Upper lobe of left lung (tissue), 6 donors: ENCODE measurements at regions not wholly inside any gene's neighbourhood (a gene's known extent, or its start where the extent isn't known, plus 50 kb on each side); places are given as distances from the start of the nearest gene placed in this dataset.

ENCODE experiments used
- ATAC-seq, 2 donors: fragments of 200-7000 bp; cut with Tn5 transposase; one replicate each; pipeline ENCODE4 v1.9.1; 2022; ENCODE audit warnings: mild to moderate bottlenecking in 2 of 2, moderate library complexity in 2 of 2; ENCODE audit not compliant: low FRiP score in 2 of 2
- DNase-seq, 2 donors: peaks; one replicate each; pipeline ENCODE4 v3.0.0-alpha.2; 2019 to 2020
- H3K27ac ChIP-seq, 4 donors: fragments of 200-600 bp; sonication (generic); one replicate each; pipeline ENCODE4 v1.5.1; 2016 to 2019
- H3K27me3 ChIP-seq, 4 donors: fragments of 200-600 bp; sonication (generic); one replicate each; pipeline ENCODE4 v1.5.1; 2017 to 2019
- H3K36me3 ChIP-seq, 4 donors: fragments of 200-600 bp; sonication (generic); one replicate each; pipeline ENCODE4 v1.5.1; 2016 to 2019
- H3K4me1 ChIP-seq, 4 donors: fragments of 200-600 bp; sonication (generic); one replicate each; pipeline ENCODE4 v1.5.1; 2018 to 2019
- H3K4me3 ChIP-seq, 4 donors: fragments of 200-600 bp; sonication (generic); one replicate each; pipeline ENCODE4 v1.5.1; 2017 to 2019; ENCODE audit warnings: mild to moderate bottlenecking in 2 of 4, moderate library complexity in 1 of 4
- H3K9me3 ChIP-seq, 4 donors: fragments of 200-600 bp; sonication (generic); one replicate each; pipeline ENCODE4 v1.5.1; 2018 to 2019
- CTCF ChIP-seq, 6 experiments: fragments of 450-650 bp in 4 of 6; fragments of 200-600 bp in 2 of 6; sonication (generic) in 2 of 6; IDR thresholded peaks; one replicate each; pipeline ENCODE4 v1.5.1; 2016 to 2019; ENCODE audit warnings: antibody characterized with exemption in 6 of 6
- EP300 ChIP-seq, 4 donors: sonication (generic); formaldehyde crosslinking; IDR thresholded peaks; one replicate each; pipeline ENCODE4 v1.5.1; 2017; ENCODE audit warnings: antibody characterized with exemption in 4 of 4, control low read depth in 2 of 4
- POLR2A ChIP-seq, 4 donors: fragments of 450-650 bp; IDR thresholded peaks; one replicate each; pipeline ENCODE4 v1.5.1; 2016 to 2017; ENCODE audit warnings: antibody characterized with exemption in 4 of 4, mild to moderate bottlenecking in 2 of 4
- POLR2AphosphoS5 ChIP-seq, 2 donors: sonication (generic); formaldehyde crosslinking; IDR thresholded peaks; one replicate each; pipeline ENCODE4 v1.5.1; 2017; ENCODE audit warnings: antibody characterized with exemption in 2 of 2
- WGBS, 2 donors: methylation state at CpG; one replicate each; pipeline ENCODE4 v1.1.5; 2017 to 2018; 5-methylcytosine and 5-hydroxymethylcytosine counted together
- donor health status: DM: no; HTN: no; CAD: no; lungs with moderate emphysema.
- donor health status: DM: no; HTN: yes; CAD: no; lungs with severe emphysema.

GRCh38 chr15:94028121-94028520 lies 203.2 kb upstream of the MCTP2 start:
- no peaks in the 10 kb centered on the region for H3K9me3 ChIP-seq
- TF ChIP-seq POLR2AphosphoS5 (IDR thresholded peaks at IDR 0.05): no peak
- no peak for TF ChIP-seq POLR2A (IDR thresholded peaks at IDR 0.05)
- TF ChIP-seq EP300 (IDR thresholded peaks at IDR 0.05): no peak
- TF ChIP-seq CTCF (IDR thresholded peaks at IDR 0.05): no peak
- WGBS, 2 donors: 83 to 84% methylated on average over 3 of the region's 3 CpGs
- no peak overlapping the region for H3K27ac ChIP-seq
- H3K4me1 ChIP-seq: no peaks in the 10 kb centered on the region
- DNase-seq: no peak
- no peaks in the 10 kb centered on the region for H3K36me3 ChIP-seq
- no peak overlapping the region for H3K4me3 ChIP-seq
- no peak for ATAC-seq
- H3K27me3 ChIP-seq: no peaks in the 10 kb centered on the region

- no peaks in the 10 kb centered on the region for H3K36me3 ChIP-seq
- WGBS, 2 donors: 68 to 69% methylated on average over 1 of the region's 1 CpG
- no peak overlapping the region for H3K4me3 ChIP-seq
- H3K27me3 ChIP-seq: no peaks in the 10 kb centered on the region
- DNase-seq (no peak), ATAC-seq (no peak)
- H3K4me1 ChIP-seq: no peaks in the 10 kb centered on the region
- no peaks in the 10 kb centered on the region for H3K9me3 ChIP-seq
- no peak for TF ChIP-seq POLR2A (IDR thresholded peaks at IDR 0.05)
- TF ChIP-seq EP300 (IDR thresholded peaks at IDR 0.05): no peak
- TF ChIP-seq CTCF (IDR thresholded peaks at IDR 0.05): no peak
- no peak for TF ChIP-seq POLR2AphosphoS5 (IDR thresholded peaks at IDR 0.05)
- no peak overlapping the region for H3K27ac ChIP-seq
These were observed 203.8 kb upstream of the MCTP2 start for GRCh38 chr15:94027581-94027980.

- DNase-seq (no peak), ATAC-seq (peak in 1 of 2 donors; percentile 69)
- Histone ChIP-seq H3K9me3 (no peaks in the 10 kb centered on the region), H3K4me3 (no peak overlapping the region), H3K27me3 (no peaks in the 10 kb centered on the region), H3K4me1 (no peaks in the 10 kb centered on the region), H3K36me3 (no peaks in the 10 kb centered on the region), H3K27ac (no peak overlapping the region)
- TF ChIP-seq EP300 (IDR thresholded peaks at IDR 0.05) (no peak), CTCF (IDR thresholded peaks at IDR 0.05) (no peak), POLR2A (IDR thresholded peaks at IDR 0.05) (no peak), POLR2AphosphoS5 (IDR thresholded peaks at IDR 0.05) (no peak)
- WGBS, 2 donors: 77 to 79% methylated on average over 2 of the region's 2 CpGs
These were observed 204.7 kb upstream of the MCTP2 start for GRCh38 chr15:94026458-94027304.

GRCh38 chr15:94023531-94023930 lies 207.8 kb upstream of the MCTP2 start:
- no peaks in the 10 kb centered on the region for H3K4me1 ChIP-seq
- no peak overlapping the region for H3K27ac ChIP-seq
- ATAC-seq (peak in 1 of 2 donors; percentile 38), DNase-seq (peak in 1 of 2 donors; percentile 22)
- no peak overlapping the region for H3K4me3 ChIP-seq
- no peaks in the 10 kb centered on the region for H3K27me3 ChIP-seq
- no peaks in the 10 kb centered on the region for H3K9me3 ChIP-seq
- no peak for TF ChIP-seq CTCF (IDR thresholded peaks at IDR 0.05)
- TF ChIP-seq POLR2A (IDR thresholded peaks at IDR 0.05): no peak
- TF ChIP-seq EP300 (IDR thresholded peaks at IDR 0.05): no peak
- TF ChIP-seq POLR2AphosphoS5 (IDR thresholded peaks at IDR 0.05): no peak
- H3K36me3 ChIP-seq: no peaks in the 10 kb centered on the region
- 76 to 87% methylated on average over 4 of the region's 4 CpGs for WGBS, 2 donors
